Vagina (tissue), 2 donors: ENCODE measurements at regions not wholly inside any gene's neighbourhood (a gene's known extent, or its start where the extent isn't known, plus 50 kb on each side); places are given as distances from the start of the nearest gene placed in this dataset.
A peak's percentile ranks its signal among the peaks of the same experiment; 100 is the strongest.

Source experiments
- DNase-seq, 2 donors: peaks; one replicate each; pipeline ENCODE4 v3.0.0-alpha.2; 2017; ENCODE audit errors: extremely low spot score in 2 of 2
- H3K27ac ChIP-seq: fragments of 200-600 bp; sonication (generic); one replicate; pipeline ENCODE4 v1.5.1; 2019
- H3K27me3 ChIP-seq: fragments of 200-600 bp; sonication (generic); one replicate; pipeline ENCODE4 v1.5.1; 2019
- H3K36me3 ChIP-seq, 2 donors: fragments of 200-600 bp; sonication (generic); one replicate each; pipeline ENCODE4 v1.5.1; 2017 to 2019
- H3K4me1 ChIP-seq: fragments of 200-600 bp; sonication (generic); one replicate; pipeline ENCODE4 v1.5.1; 2019
- H3K4me3 ChIP-seq, 2 donors: fragments of 200-600 bp; sonication (generic); 1 replicate in 1 of 2; 2 replicates in 1 of 2; pipeline ENCODE4 v1.5.1; 2016 to 2019
- H3K9me3 ChIP-seq: fragments of 200-600 bp; sonication (generic); one replicate; pipeline ENCODE4 v1.5.1; 2019
- POLR2A ChIP-seq, 2 donors: fragments of 450-650 bp; IDR thresholded peaks; one replicate each; pipeline ENCODE4 v1.6.1; 2017; ENCODE audit warnings: antibody characterized with exemption in 2 of 2, mild to moderate bottlenecking in 2 of 2, moderate library complexity in 2 of 2
- POLR2AphosphoS5 ChIP-seq, 2 donors: sonication (generic); formaldehyde crosslinking; IDR thresholded peaks; one replicate each; pipeline ENCODE4 v1.9.0; 2017; ENCODE audit warnings: antibody characterized with exemption in 2 of 2, mild to moderate bottlenecking in 2 of 2, low read depth in 1 of 2; ENCODE audit not compliant: insufficient read depth in 1 of 2
- intact Hi-C: fragments of 100-400 bp; cut with DNase I; formaldehyde crosslinking; loops from one replicate; pipeline ENCODE4 v1.15.1; 2023
- TF ChIP-seq, protein P1 (sequence below), 3 experiments: fragments of 450-650 bp in 2 of 3; fragments of 200-600 bp in 1 of 3; sonication (generic) in 1 of 3; IDR thresholded peaks; one replicate each; pipeline ENCODE4 v1.5.1; 2017 to 2019; ENCODE audit warnings: antibody characterized with exemption in 3 of 3, mild to moderate bottlenecking in 2 of 3, moderate library complexity in 2 of 3

DNA sequence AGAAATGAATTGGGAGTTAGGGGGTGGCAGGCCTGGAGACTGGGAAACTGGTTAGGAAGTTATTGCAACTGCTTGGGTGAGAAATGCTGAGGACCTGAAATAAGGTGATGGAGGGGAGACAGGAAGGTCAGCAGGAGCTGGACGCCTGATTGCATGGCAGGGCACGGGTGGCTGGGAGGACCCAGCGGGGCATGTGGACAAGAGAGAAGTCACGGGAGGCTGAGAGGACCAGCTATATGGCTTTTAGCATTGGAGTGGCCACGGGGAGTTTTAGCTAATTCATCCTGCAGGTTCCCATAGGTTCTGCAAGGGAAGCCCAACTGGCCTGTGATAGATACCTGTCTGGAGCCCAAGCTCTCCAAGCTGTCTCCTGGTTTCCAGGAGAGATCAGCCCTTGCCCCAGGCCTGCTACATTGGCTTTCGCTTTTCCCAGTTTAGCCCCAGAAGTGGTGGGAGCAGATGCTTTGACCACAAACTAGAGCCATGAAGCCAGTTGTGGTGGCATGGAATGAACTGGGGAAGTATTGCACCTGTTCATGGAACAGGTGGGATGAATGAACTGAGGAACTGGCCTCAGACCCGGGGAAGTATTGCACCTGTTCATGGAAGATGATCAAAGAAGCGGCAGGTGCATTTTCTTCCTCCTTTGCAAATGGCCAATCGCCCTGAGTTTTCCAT lies 93.6 kb upstream of the TAF1B start:
- intact Hi-C loops = no loop called here
- DNase-seq = no peak
- peaks cover 21% of the 10 kb centered on the region for H3K4me1 ChIP-seq
- no peaks in the 10 kb centered on the region for H3K9me3 ChIP-seq
- TF ChIP-seq POLR2AphosphoS5 (IDR thresholded peaks at IDR 0.05; ENCODE audit: insufficient read depth in 1 of 2, low read depth in 1 of 2) (no peak), POLR2A (IDR thresholded peaks at IDR 0.05) (no peak)
- TF ChIP-seq, protein P1, sequence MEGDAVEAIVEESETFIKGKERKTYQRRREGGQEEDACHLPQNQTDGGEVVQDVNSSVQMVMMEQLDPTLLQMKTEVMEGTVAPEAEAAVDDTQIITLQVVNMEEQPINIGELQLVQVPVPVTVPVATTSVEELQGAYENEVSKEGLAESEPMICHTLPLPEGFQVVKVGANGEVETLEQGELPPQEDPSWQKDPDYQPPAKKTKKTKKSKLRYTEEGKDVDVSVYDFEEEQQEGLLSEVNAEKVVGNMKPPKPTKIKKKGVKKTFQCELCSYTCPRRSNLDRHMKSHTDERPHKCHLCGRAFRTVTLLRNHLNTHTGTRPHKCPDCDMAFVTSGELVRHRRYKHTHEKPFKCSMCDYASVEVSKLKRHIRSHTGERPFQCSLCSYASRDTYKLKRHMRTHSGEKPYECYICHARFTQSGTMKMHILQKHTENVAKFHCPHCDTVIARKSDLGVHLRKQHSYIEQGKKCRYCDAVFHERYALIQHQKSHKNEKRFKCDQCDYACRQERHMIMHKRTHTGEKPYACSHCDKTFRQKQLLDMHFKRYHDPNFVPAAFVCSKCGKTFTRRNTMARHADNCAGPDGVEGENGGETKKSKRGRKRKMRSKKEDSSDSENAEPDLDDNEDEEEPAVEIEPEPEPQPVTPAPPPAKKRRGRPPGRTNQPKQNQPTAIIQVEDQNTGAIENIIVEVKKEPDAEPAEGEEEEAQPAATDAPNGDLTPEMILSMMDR (IDR thresholded peaks at IDR 0.05) = no peak
- H3K36me3 ChIP-seq = no peaks in the 10 kb centered on the region
- H3K27ac ChIP-seq = no peak overlapping the region
- no peaks in the 10 kb centered on the region for H3K27me3 ChIP-seq
- H3K4me3 ChIP-seq = no peak overlapping the region

DNA sequence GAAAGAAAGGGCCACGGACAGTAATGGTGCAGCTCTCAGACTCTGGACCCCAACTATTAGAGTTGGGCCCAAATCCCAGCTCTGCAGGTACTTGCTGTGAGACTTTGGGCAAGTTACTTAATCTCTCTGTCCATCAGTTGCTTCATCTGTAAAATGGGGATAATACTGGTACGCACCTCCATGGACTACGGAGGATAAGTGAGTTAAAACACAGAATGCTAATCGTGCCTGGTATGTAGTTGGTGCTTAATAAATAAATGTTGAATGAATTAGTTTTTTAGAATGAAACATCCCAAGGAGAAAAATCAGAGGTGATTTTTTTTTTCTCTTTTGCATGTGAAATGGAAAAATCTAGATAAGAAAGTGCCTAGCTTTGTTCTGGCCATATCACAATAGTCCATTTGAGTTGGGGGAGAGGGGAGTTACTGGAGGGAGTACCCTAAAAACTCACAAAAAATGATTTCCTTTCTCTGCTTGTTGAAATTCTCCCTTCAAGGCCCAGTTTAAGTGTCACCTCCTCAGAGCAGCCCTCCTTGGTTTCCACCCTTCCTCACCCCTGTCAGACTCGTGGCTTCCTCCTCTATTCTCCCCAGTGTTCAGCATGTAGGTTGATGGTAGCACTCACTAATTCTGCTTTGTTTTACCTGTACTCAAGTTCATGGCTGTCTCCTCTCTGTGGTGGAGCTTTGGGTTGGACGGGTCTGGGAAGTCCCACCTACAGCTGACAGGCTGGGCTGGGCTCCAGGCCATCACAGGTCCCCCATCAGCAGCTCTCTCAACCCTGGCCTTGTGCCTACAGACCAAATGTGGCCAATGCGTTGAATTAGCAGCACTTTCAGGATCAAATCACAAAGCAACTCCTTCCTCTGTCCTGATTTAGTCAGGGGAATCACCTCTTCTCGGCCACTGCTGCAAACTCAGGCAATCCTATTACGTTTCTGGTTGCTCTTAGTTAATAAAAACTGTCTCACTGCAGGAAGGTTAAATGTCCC lies 92.8 kb upstream of the TAF1B start:
- Histone ChIP-seq H3K9me3 (no peaks in the 10 kb centered on the region), H3K27ac (no peak overlapping the region), H3K4me1 (peaks cover 15% of the 10 kb centered on the region), H3K27me3 (no peaks in the 10 kb centered on the region), H3K4me3 (no peak overlapping the region), H3K36me3 (no peaks in the 10 kb centered on the region)
- no peak for TF ChIP-seq POLR2AphosphoS5 (IDR thresholded peaks at IDR 0.05; ENCODE audit: insufficient read depth in 1 of 2, low read depth in 1 of 2)
- DNase-seq = no peak
- intact Hi-C loops = no loop called here

DNA sequence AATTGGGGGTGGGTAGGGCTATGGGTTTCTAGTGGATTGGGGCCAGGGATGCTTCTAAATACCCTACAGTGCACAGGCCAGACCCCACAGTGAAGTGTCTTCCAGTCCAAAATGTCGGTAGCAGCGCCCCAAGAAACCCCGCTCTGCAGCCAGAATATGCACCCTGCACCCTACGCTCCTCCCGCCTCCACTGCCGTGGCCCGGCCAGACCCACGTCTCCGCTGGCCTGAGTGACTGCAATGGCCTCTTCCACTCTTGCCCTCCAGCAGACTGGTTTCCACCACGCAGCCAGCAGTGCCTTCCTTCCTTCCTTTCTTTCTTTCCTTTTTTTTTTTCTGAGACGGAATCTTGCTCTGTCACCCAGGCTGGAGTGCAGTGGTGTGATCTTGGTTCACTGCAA lies 91.4 kb upstream of the TAF1B start:
- TF ChIP-seq POLR2AphosphoS5 (IDR thresholded peaks at IDR 0.05; ENCODE audit: insufficient read depth in 1 of 2, low read depth in 1 of 2) = no peak
- TF ChIP-seq POLR2A (IDR thresholded peaks at IDR 0.05) = no peak
- TF ChIP-seq, protein P1 (IDR thresholded peaks at IDR 0.05) = no peak
- no peaks in the 10 kb centered on the region for H3K27me3 ChIP-seq
- DNase-seq = no peak
- intact Hi-C loops = no loop called here
- H3K36me3 ChIP-seq = no peaks in the 10 kb centered on the region
- peaks cover 20% of the 10 kb centered on the region for H3K4me1 ChIP-seq
- no peak overlapping the region for H3K27ac ChIP-seq
- H3K4me3 ChIP-seq = no peak overlapping the region
- H3K9me3 ChIP-seq = no peaks in the 10 kb centered on the region

DNA sequence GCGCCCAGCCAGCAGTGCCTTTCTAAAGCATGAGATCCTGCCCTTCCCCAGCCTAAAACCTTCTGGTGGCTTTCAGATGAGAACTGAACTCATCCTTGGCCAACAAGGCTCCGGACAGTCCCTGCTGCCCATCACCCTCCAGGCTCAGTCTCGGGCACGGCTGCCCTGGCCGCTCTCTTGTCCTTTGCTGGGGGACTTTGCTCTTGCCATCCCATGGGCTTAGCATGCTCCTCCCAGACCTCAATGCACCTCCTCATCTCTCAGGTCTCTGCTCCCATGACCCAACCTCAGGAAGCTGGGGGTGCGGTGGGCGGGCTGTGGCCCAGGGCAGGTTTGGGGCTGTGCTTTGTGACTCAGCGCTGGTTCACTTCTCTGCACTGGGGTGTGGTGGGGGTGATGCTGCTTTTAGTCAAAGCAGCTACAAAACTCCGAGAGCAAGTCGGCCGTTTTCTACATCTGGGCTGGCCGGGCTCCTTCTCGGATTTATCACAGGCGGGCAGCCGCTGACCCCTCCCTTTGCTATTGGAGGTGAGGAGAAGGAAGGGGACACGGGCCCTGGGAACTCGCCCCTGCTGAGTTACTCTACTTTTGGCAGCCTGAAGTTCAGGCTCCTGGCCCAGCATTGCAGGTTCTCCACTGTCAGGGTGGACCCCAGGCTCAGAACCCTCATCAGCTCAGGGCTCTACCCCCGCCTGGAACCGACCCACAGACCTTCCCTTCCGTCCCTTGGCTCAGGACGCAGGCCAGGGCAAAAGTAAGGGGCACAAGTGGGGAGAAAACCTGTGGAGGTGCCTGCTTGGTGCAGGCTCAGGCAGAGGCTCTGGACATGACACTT lies 90.6 kb upstream of the TAF1B start:
- peak overlapping the region in 1 of 2 donors; percentile 36 for H3K4me3 ChIP-seq
- DNase-seq = no peak
- no peaks in the 10 kb centered on the region for H3K36me3 ChIP-seq
- H3K27me3 ChIP-seq = no peaks in the 10 kb centered on the region
- intact Hi-C loops = no loop called here
- TF ChIP-seq POLR2AphosphoS5 (IDR thresholded peaks at IDR 0.05; ENCODE audit: insufficient read depth in 1 of 2, low read depth in 1 of 2) (peak in 1 of 2 donors; percentile 42), POLR2A (IDR thresholded peaks at IDR 0.05) (no peak)
- peak overlapping the region; percentile 80 for H3K27ac ChIP-seq
- H3K9me3 ChIP-seq = no peaks in the 10 kb centered on the region
- peaks cover 29% of the 10 kb centered on the region for H3K4me1 ChIP-seq

DNA sequence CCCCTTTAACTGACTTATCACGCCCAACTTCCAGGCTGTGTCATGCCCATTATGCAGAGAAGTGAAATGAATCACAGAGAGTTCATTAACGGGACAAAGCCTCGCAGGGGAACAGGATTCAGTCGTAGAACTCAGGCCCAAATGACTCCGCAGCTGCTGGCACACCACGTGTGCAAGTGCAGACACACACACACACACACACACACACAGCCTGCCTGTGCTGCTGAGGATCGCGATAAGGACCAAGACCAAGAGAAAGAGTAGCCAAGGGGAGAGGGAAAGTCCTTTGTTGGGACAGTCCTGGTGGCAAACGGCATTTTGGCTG lies 90.0 kb upstream of the TAF1B start:
- H3K4me1 ChIP-seq = peaks cover 34% of the 10 kb centered on the region
- intact Hi-C loops = no loop called here
- peak overlapping the region; percentile 80 for H3K27ac ChIP-seq

More for the DNA sequence above, 90.0 kb upstream of the TAF1B start:
- H3K9me3 ChIP-seq = no peaks in the 10 kb centered on the region
- H3K36me3 ChIP-seq = no peaks in the 10 kb centered on the region
- no peaks in the 10 kb centered on the region for H3K27me3 ChIP-seq
- TF ChIP-seq POLR2A (IDR thresholded peaks at IDR 0.05) = no peak
- TF ChIP-seq, protein P1 (IDR thresholded peaks at IDR 0.05) = no peak
- peak in 1 of 2 donors; percentile 37 for TF ChIP-seq POLR2AphosphoS5 (IDR thresholded peaks at IDR 0.05; ENCODE audit: insufficient read depth in 1 of 2, low read depth in 1 of 2)
- H3K4me3 ChIP-seq = peak overlapping the region in 1 of 2 donors; percentile 36
- no peak for DNase-seq
